Upper lobe of left lung (tissue), 4 donors: ENCODE measurements at regions not wholly inside any gene's neighbourhood (a gene's known extent, or its start where the extent isn't known, plus 50 kb on each side); places are given as distances from the start of the nearest gene placed in this dataset.

Experiments used
- EP300 ChIP-seq, 4 donors: sonication (generic); formaldehyde crosslinking; IDR thresholded peaks; one replicate each; pipeline ENCODE4 v1.5.1; 2017; ENCODE audit warnings: antibody characterized with exemption in 4 of 4, control low read depth in 2 of 4
- POLR2A ChIP-seq, 4 donors: fragments of 450-650 bp; IDR thresholded peaks; one replicate each; pipeline ENCODE4 v1.5.1; 2016 to 2017; ENCODE audit warnings: antibody characterized with exemption in 4 of 4, mild to moderate bottlenecking in 2 of 4
- POLR2AphosphoS5 ChIP-seq, 2 donors: sonication (generic); formaldehyde crosslinking; IDR thresholded peaks; one replicate each; pipeline ENCODE4 v1.5.1; 2017; ENCODE audit warnings: antibody characterized with exemption in 2 of 2
- TF ChIP-seq, protein P1 (sequence below), 6 experiments: fragments of 450-650 bp in 4 of 6; fragments of 200-600 bp in 2 of 6; sonication (generic) in 2 of 6; IDR thresholded peaks; one replicate each; pipeline ENCODE4 v1.5.1; 2016 to 2019; ENCODE audit warnings: antibody characterized with exemption in 6 of 6

DNA sequence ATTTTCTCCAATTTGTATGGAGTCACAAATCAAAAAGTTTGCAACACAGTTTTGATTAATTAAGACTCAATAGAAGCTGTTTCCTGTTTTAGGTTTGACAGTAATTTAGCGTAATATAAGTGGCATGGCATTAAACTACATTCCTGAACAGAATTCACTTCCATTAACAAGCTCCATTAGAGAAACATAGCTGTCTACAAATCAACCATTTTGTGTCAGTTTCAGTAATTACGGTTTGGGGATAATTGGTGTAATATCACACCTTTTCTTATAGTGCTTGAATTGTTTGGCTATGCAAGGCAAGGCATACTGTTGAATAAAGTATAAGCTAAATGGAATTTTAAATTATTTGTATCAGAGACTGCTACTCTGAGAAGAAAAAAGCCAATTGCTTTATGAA, 585.5 kb downstream of the CBLN2 start:
- no peak for TF ChIP-seq EP300 (IDR thresholded peaks at IDR 0.05)
- no peak for TF ChIP-seq POLR2AphosphoS5 (IDR thresholded peaks at IDR 0.05)
- TF ChIP-seq, protein P1, sequence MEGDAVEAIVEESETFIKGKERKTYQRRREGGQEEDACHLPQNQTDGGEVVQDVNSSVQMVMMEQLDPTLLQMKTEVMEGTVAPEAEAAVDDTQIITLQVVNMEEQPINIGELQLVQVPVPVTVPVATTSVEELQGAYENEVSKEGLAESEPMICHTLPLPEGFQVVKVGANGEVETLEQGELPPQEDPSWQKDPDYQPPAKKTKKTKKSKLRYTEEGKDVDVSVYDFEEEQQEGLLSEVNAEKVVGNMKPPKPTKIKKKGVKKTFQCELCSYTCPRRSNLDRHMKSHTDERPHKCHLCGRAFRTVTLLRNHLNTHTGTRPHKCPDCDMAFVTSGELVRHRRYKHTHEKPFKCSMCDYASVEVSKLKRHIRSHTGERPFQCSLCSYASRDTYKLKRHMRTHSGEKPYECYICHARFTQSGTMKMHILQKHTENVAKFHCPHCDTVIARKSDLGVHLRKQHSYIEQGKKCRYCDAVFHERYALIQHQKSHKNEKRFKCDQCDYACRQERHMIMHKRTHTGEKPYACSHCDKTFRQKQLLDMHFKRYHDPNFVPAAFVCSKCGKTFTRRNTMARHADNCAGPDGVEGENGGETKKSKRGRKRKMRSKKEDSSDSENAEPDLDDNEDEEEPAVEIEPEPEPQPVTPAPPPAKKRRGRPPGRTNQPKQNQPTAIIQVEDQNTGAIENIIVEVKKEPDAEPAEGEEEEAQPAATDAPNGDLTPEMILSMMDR (IDR thresholded peaks at IDR 0.05), result no peak
- TF ChIP-seq POLR2A (IDR thresholded peaks at IDR 0.05), result no peak
